ENCODE measurements at regions not wholly inside any gene's neighbourhood (a gene's known extent, or its start where the extent isn't known, plus 50 kb on each side); places are given as distances from the start of the nearest gene placed in this dataset.
"Not testable (repeated sequence)": the region's sequence is repeated elsewhere in the genome, so short reads cannot be mapped to it uniquely, and the experiment has no call there.

GRCh38 chr6:4344317-4344899, 209.0 kb upstream of the ECI2 start:
- DNase-seq (ENCODE audit: low read depth in 4 of 4, low spot score in 3 of 4) = no peak

- DNase-seq (ENCODE audit: low read depth in 4 of 4, low spot score in 3 of 4) = no peak
Measured at GRCh38 chr6:4342407-4343137, 207.2 kb upstream of the ECI2 start.

GRCh38 chr6:4341078-4341797, 205.9 kb upstream of the ECI2 start:
- no peak for DNase-seq (ENCODE audit: low read depth in 4 of 4, low spot score in 3 of 4)

- no peak for DNase-seq (ENCODE audit: low read depth in 4 of 4, low spot score in 3 of 4)
Measured at GRCh38 chr6:4340544-4340943, 205.2 kb upstream of the ECI2 start.

- DNase-seq (ENCODE audit: low read depth in 4 of 4, low spot score in 3 of 4) = no peak
Measured at GRCh38 chr6:4338884-4339283, 203.5 kb upstream of the ECI2 start.

- DNase-seq (ENCODE audit: low read depth in 4 of 4, low spot score in 3 of 4) = no peak
Measured at GRCh38 chr6:4336778-4337442, 201.5 kb upstream of the ECI2 start.

GRCh38 chr6:4336084-4336483, 200.7 kb upstream of the ECI2 start:
- DNase-seq (ENCODE audit: low read depth in 4 of 4, low spot score in 3 of 4) = no peak

- DNase-seq (ENCODE audit: low read depth in 4 of 4, low spot score in 3 of 4) = not testable (repeated sequence)
Measured at GRCh38 chr6:4334158-4334740, 198.9 kb upstream of the ECI2 start.

- no peak for DNase-seq (ENCODE audit: low read depth in 4 of 4, low spot score in 3 of 4)
Measured at GRCh38 chr6:4327841-4328240, 192.5 kb upstream of the ECI2 start.

- DNase-seq (ENCODE audit: low read depth in 4 of 4, low spot score in 3 of 4) = no peak
Measured at GRCh38 chr6:4324746-4325145, 189.4 kb upstream of the ECI2 start.

GRCh38 chr6:4323322-4323721, 187.9 kb upstream of the ECI2 start:
- DNase-seq (ENCODE audit: low read depth in 4 of 4, low spot score in 3 of 4) = no peak

- DNase-seq (ENCODE audit: low read depth in 4 of 4, low spot score in 3 of 4) = no peak
Measured at GRCh38 chr6:4322846-4323309, 187.5 kb upstream of the ECI2 start.

- no peak for DNase-seq (ENCODE audit: low read depth in 4 of 4, low spot score in 3 of 4)
Measured at GRCh38 chr6:4322134-4322845, 186.9 kb upstream of the ECI2 start.

GRCh38 chr6:4320860-4321259, 185.5 kb upstream of the ECI2 start:
- no peak for DNase-seq (ENCODE audit: low read depth in 4 of 4, low spot score in 3 of 4)

GRCh38 chr6:4319981-4320683, 184.8 kb upstream of the ECI2 start:
- no peak for DNase-seq (ENCODE audit: low read depth in 4 of 4, low spot score in 3 of 4)

GRCh38 chr6:4318321-4318720, 182.9 kb upstream of the ECI2 start:
- no peak for DNase-seq (ENCODE audit: low read depth in 4 of 4, low spot score in 3 of 4)

GRCh38 chr6:4316867-4317400, 181.6 kb upstream of the ECI2 start:
- peak in 2 of 4 donors; percentile 35 to 46 for DNase-seq (ENCODE audit: low read depth in 4 of 4, low spot score in 3 of 4)

GRCh38 chr6:4314201-4314707, 178.9 kb upstream of the ECI2 start:
- DNase-seq (ENCODE audit: low read depth in 4 of 4, low spot score in 3 of 4) = no peak

GRCh38 chr6:4313044-4313686, 177.8 kb upstream of the ECI2 start:
- DNase-seq (ENCODE audit: low read depth in 4 of 4, low spot score in 3 of 4) = no peak

Data from left renal pelvis (tissue), 4 donors.